Endothelial cell of umbilical vein (primary cell): ENCODE measurements at regions not wholly inside any gene's neighbourhood (a gene's known extent, or its start where the extent isn't known, plus 50 kb on each side); places are given as distances from the start of the nearest gene placed in this dataset.

Experiments used
- BruUV-seq: library from RNA; stranded (reverse); fragments of 400-500 nt; replicated peaks from 2 replicates; lab custom pipeline; 2021; lab: Mats Ljungman, UMichigan
- CTCF ChIA-PET: fragments of 300-600, 350-600 bp; sonication (Branson Sonifier 250); formaldehyde crosslinking; loops from one replicate; lab custom pipeline; 2021; ENCODE audit warnings: antibody characterized with exemption, inconsistent platforms; lab: Charles Lee
- POLR2A ChIA-PET: fragments of 300-600, 350-600 bp; sonication (Branson Sonifier 250); formaldehyde crosslinking; loops from one replicate; lab custom pipeline; 2021; ENCODE audit warnings: antibody characterized with exemption, inconsistent platforms; lab: Charles Lee
- DNase-seq: peaks from one replicate; pipeline ENCODE4 v3.0.0-alpha.2; 2011; ENCODE audit warnings: low read depth, low spot score
- FAIRE-seq: peaks from 2 replicates; lab custom pipeline; 2011; peaks lifted over from hg19 to GRCh38; lab: Jason Lieb, UNC
- H2AFZ ChIP-seq: 2 replicates; pipeline ENCODE4 v1.6.0; 2012; ENCODE audit warnings: low read depth, low read length, control low read depth, inconsistent platforms
- H3K27ac ChIP-seq: 2 replicates; pipeline ENCODE4 v1.5.1; 2011; ENCODE audit warnings: low read depth, mild to moderate bottlenecking, control low read depth, low read length, moderate library complexity; ENCODE audit not compliant: insufficient read depth
- H3K27me3 ChIP-seq, 2 experiments: 2 replicates each; pipeline versions ENCODE4 v1.6.0 to v1.6.1; 2011; ENCODE audit warnings: low read length in 2 of 2, mixed read lengths in 1 of 2; ENCODE audit not compliant: control insufficient read depth in 2 of 2, insufficient read depth in 2 of 2
- H3K36me3 ChIP-seq, 2 experiments: 2 replicates in 1 of 2; 3 replicates in 1 of 2; pipeline ENCODE4 v1.5.1; 2011; ENCODE audit warnings: low read length in 2 of 2, mild to moderate bottlenecking in 1 of 2, moderate library complexity in 1 of 2; ENCODE audit not compliant: control insufficient read depth in 2 of 2, insufficient read depth in 2 of 2; ENCODE audit errors: extremely low read depth in 1 of 2
- H3K4me1 ChIP-seq: 3 replicates; pipeline ENCODE4 v1.5.1; 2011; ENCODE audit warnings: mild to moderate bottlenecking, low read length; ENCODE audit not compliant: control insufficient read depth, insufficient read depth; ENCODE audit errors: extremely low read depth
- H3K4me2 ChIP-seq: 2 replicates; pipeline ENCODE4 v1.6.1; 2011; ENCODE audit warnings: low read length, control low read depth, mixed read lengths; ENCODE audit not compliant: insufficient read depth
- H3K4me3 ChIP-seq, 3 experiments: fragments of 200-600 bp in 1 of 3; sonication (generic), shearing (Covaris generic) in 1 of 3; replicated peaks in 1 of 3; 2 replicates each; pipeline ENCODE4 v1.5.1; 2011 to 2016; ENCODE audit warnings: control low read depth in 3 of 3, low read length in 3 of 3, mild to moderate bottlenecking in 2 of 3, inconsistent platforms in 1 of 3, low read depth in 1 of 3, moderate library complexity in 1 of 3; ENCODE audit not compliant: insufficient read depth in 1 of 3
- H3K79me2 ChIP-seq: 2 replicates; pipeline ENCODE4 v1.6.0; 2012; ENCODE audit warnings: low read length, inconsistent platforms; ENCODE audit not compliant: control insufficient read depth, insufficient read depth
- H3K9ac ChIP-seq: replicated peaks from 2 replicates; pipeline ENCODE3; 2011; ENCODE audit warnings: low read length, control low read depth; ENCODE audit not compliant: insufficient read depth; ENCODE audit errors: extremely low read depth
- H3K9me1 ChIP-seq: replicated peaks from 3 replicates; pipeline ENCODE4 v1.6.0; 2011; ENCODE audit warnings: mild to moderate bottlenecking, low read length; ENCODE audit not compliant: control insufficient read depth, insufficient read depth; ENCODE audit errors: extremely low read depth
- H3K9me3 ChIP-seq: replicated peaks from 2 replicates; pipeline ENCODE4 v1.5.1; 2012; ENCODE audit warnings: low read length, inconsistent platforms; ENCODE audit not compliant: control insufficient read depth, insufficient read depth
- H4K20me1 ChIP-seq: replicated peaks from 2 replicates; pipeline ENCODE3; 2011; ENCODE audit warnings: mild to moderate bottlenecking, low read length; ENCODE audit not compliant: control insufficient read depth, insufficient read depth; ENCODE audit errors: extremely low read depth
- CTCF ChIP-seq, 2 donors: IDR thresholded peaks; 1 replicate in 1 of 2; 2 replicates in 1 of 2; pipeline ENCODE4 v1.5.1; 2011; ENCODE audit warnings: low read length in 2 of 2, mild to moderate bottlenecking in 2 of 2, moderate library complexity in 2 of 2, control low read depth in 1 of 2, inconsistent platforms in 1 of 2, low read depth in 1 of 2; ENCODE audit not compliant: insufficient read depth in 1 of 2; ENCODE audit errors: extremely low read depth in 1 of 2
- GATA2 ChIP-seq: IDR thresholded peaks from 2 replicates; pipeline ENCODE4 v1.7.0; 2011; ENCODE audit warnings: low read depth, mild to moderate bottlenecking, moderate library complexity, mixed read lengths, low read length; ENCODE audit not compliant: insufficient read length, insufficient read depth
- JUN ChIP-seq: IDR thresholded peaks from 2 replicates; pipeline ENCODE4 v1.6.1; 2011; ENCODE audit warnings: borderline replicate concordance, low read depth; ENCODE audit not compliant: insufficient read length, insufficient read depth
- MAX ChIP-seq: IDR thresholded peaks from 2 replicates; pipeline ENCODE4 v1.6.1; 2011; ENCODE audit not compliant: insufficient read depth, insufficient read length
- POLR2AphosphoS5 ChIP-seq: IDR thresholded peaks from 2 replicates; pipeline ENCODE4 v1.6.1; 2012; ENCODE audit warnings: low read depth, mild to moderate bottlenecking, control low read depth, low read length, moderate library complexity; ENCODE audit not compliant: insufficient read depth
- dilution Hi-C: fragments of 300-500 bp; cut with MboI; formaldehyde crosslinking; loops from one replicate; pipeline ENCODE4 v1.15.0; 2019; ENCODE audit warnings: low sequenced_read_pairs; ENCODE audit not compliant: extremely low pct_ligation_motif_present
- intact Hi-C: fragments of 100-400 bp; cut with micrococcal nuclease; formaldehyde crosslinking; loops from one replicate; pipeline ENCODE4 v1.10.0; 2022

GRCh38 chr5:121296356-121296755 is 555.3 kb upstream of the FTMT start:
- H3K9me1 ChIP-seq, result no peaks in the 10 kb centered on the region

GRCh38 chr5:121299153-121299552 is 552.5 kb upstream of the FTMT start:
- Histone ChIP-seq H2AFZ (peak overlapping the region; percentile 14), H3K4me1 (no peaks in the 10 kb centered on the region), H3K9ac (no peak overlapping the region), H3K4me3 (no peak overlapping the region), H3K79me2 (no peaks in the 10 kb centered on the region), H4K20me1 (no peaks in the 10 kb centered on the region), H3K27ac (no peak overlapping the region), H3K27me3 (no peaks in the 10 kb centered on the region), H3K9me1 (no peaks in the 10 kb centered on the region), H3K9me3 (no peaks in the 10 kb centered on the region), H3K36me3 (no peaks in the 10 kb centered on the region), H3K4me2 (no peak overlapping the region)
- intact Hi-C loops (no loop called here), dilution Hi-C loops (no loop called here)
- no peak for DNase-seq
- TF ChIP-seq MAX (no peak), JUN (no peak), CTCF (IDR thresholded peaks at IDR 0.05; ENCODE audit: extremely low read depth in 1 of 2, insufficient read depth in 1 of 2, low read depth in 1 of 2, low read length in 2 of 2) (no peak), GATA2 (no peak), POLR2AphosphoS5 (no peak)
- BruUV-seq, result no TSS peak
- no peak for FAIRE-seq
- CTCF ChIA-PET, result no interaction called here
- POLR2A ChIA-PET, result no interaction called here

More at GRCh38 chr5:121296356-121296755, 555.3 kb upstream of the FTMT start:
- Histone ChIP-seq H3K9ac (no peak overlapping the region), H2AFZ (peak overlapping the region; percentile 24), H3K27me3 (no peaks in the 10 kb centered on the region), H4K20me1 (no peaks in the 10 kb centered on the region), H3K27ac (no peak overlapping the region), H3K79me2 (no peaks in the 10 kb centered on the region), H3K36me3 (no peaks in the 10 kb centered on the region), H3K4me3 (no peak overlapping the region), H3K4me2 (no peak overlapping the region), H3K9me3 (no peaks in the 10 kb centered on the region), H3K4me1 (no peaks in the 10 kb centered on the region)
- TF ChIP-seq GATA2, result no peak
- no peak for TF ChIP-seq MAX
- ChIA-PET POLR2A (no interaction called here), CTCF (no interaction called here)
- no peak for FAIRE-seq
- intact Hi-C loops (no loop called here), dilution Hi-C loops (no loop called here)
- BruUV-seq, result no TSS peak
- no peak for DNase-seq
